Activated CD4-positive, alpha-beta T cell treated with anti-CD3 and anti-CD28 coated beads, Interleukin-2, amount 50 U/mL, for 1 hour (primary cell): ENCODE measurements at regions not wholly inside any gene's neighbourhood (a gene's known extent, or its start where the extent isn't known, plus 50 kb on each side); places are given as distances from the start of the nearest gene placed in this dataset.

Experiments used
- DNase-seq: peaks from one replicate; pipeline ENCODE4 v3.0.0-alpha.2; 2020

DNA sequence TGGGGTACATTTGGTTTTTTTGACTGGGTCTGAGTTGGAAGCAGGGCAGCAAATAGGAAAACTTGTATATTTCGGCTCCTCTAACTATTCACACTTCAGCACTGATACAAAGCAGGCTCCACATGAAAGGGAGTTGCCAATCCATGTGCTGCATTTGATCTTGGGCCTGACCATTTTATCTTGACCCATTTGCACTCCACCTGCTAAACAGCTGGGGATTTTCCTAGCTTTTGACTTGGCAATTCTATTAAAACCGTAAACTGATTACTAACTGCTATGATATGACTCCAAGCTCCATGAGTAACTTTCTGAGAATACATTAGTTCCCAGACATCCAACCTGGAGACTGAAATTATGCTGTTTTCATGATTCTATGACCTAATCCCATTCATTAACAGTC lies 797.1 kb downstream of the BCL11B start:
- DNase-seq, result no peak

DNA sequence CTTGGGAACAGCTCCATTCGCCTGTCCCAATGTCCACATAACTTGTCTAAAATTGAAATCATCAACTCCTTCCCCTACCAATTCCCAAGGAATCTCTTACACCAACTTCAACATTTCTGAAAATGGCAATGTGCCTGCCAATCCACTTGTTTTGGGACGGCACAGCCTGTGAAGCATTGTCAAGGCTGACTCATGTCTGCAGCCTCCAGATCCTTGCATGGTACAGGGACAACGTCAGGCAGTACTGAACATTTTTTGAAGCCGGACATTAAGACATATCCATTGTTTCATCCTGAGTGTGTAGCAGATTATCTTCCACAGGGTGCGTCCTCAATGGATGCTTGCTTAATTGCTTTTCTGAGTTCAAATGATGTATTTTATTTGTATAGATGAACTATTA lies 794.1 kb downstream of the BCL11B start:
- DNase-seq, result no peak

DNA sequence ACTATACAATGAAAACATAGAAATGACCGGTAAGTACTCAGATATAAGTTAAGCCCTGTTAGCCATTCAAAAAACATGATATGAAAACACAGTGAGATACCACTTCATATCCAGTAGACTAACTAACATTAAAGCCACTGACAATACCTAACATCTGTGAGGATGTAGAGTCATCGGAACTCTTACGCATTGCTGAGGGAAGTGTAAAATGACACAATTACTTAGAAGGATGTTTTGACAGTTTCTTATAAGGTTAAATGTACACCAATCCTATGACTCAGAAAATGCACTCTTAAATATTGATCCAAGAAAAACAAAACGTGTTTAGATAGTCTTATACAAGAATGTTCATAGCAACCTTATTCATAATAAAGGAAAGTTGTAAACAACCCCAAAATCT lies 782.9 kb downstream of the BCL11B start:
- DNase-seq, result no peak

DNA sequence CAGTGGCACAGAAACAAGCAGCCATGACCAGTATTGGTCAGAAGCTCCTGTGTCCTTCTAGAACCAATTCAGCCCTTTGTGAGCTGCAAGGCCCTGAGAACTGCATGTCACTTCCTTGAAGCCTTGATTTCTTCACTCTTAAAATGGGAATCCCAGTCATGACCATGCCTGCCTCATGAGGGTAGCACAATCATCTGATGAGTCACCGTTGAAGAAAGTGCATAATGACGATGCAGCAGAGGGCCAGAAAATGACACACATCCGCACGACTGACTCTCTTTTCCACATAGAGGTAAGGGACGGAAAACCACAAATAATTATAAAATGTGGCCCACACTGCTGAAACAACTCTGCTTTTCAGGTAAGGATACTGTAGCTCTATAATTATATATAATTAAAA lies 777.4 kb downstream of the BCL11B start:
- no peak for DNase-seq

DNA sequence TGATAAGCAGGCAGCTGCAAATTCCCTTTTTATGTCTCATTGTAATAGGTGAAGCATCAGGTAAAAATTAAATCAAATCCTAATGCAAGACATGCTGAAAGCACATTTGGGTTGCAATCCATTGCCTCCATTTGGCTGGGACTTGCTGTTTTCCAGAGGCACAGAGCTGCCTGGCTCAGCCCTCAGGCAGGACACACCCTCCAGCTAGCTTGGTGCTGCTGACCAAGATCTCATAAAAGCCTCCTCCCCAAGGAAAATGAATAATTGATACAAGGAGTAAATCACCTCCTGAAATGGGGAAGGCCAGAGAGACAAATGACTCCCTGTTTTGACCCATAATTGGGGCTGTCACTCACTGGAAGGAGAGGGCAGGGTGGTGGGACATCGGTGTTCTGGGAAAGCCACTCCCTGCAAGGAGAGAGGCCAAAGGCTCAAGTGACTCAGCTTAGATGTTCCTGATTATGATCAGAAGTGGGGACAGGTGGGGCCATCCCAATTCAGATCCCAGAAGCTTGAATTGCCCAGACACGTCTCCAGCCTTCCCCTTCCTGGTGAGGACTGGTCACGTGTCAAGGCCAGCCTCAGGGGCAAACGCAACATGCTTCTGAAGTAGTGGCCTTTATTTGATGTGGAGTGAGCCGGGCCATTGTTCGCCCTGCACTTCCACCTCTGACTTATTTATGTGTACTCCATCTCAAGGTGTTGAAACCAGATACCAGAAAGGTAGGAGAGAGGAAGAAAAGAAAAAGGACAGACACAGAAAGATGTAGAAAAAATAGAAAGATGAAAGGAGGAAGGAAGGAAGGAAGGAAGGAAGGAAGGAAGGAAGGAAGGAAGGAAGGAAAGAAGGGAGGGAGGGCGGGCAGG lies 773.7 kb downstream of the BCL11B start:
- no peak for DNase-seq

DNA sequence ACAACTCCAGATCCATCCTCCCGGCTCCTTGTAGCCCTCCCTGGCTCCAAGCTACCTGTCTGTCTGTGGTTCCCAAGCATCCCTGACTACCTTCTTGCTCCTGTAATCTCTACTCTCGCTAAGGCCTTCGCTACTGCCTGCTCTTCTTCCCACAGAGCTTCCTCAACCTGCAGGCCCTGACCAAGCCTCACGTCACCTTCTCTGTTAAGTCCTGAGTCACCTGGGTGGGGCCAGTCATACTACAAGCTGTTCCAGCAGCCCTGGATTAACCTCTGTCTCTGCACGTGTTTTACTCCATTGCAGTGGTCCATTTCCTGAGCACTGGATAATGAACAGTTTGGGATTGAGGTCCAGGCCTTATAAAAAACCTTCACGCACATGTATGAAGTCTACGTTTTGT lies 770.7 kb downstream of the BCL11B start:
- DNase-seq, result no peak

DNA sequence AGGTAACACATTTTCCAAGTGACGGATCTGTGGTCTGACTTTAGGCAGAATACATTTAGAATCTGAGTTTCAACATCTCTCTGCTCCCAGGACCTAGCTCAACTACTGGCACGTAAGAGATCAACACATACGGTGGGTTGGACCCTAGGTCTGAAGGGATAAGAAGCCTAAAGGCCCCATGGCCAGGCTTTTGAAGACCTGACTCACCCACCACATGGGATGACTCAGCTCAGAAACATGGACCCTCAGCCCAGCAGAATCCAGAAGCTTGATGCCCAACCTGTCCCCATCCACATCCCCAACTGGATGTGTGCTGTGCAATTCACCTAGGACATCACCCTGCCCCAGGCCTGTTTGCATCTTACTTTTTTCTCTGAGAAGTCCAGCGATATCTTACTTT lies 770.2 kb downstream of the BCL11B start:
- DNase-seq, result no peak

DNA sequence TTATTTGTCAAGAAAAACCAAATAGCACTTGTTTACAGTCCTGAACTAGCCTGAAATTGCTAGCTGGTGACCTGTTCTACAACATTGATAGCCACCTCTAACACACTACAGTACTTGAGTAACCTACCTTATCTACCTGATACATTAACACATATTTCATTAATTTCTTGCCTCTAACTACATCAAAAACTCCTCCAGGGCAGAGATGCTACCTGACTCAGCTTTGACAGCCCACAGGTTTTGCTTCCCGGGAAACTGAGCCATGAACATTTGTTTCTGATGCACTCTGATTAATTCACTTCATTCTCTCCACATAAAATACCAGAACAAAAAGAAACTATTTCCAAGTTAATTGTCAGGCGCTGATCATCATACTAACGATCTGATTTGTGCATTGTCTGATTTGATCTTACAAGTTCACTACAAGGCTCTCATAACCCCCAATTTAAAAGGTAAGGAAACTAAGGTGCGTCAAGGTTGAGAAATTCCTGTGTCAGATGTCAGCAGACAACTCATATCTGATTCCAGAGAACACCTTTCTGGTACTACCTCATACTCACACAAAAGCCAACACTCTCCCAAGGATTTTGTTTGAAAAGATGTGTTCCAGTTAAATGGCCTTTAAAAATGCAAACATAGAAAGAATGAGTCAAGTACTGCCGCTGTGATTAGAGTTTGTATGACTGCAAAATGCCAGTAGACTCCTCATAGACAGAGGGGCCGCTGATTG lies 768.7 kb downstream of the BCL11B start:
- no peak for DNase-seq

DNA sequence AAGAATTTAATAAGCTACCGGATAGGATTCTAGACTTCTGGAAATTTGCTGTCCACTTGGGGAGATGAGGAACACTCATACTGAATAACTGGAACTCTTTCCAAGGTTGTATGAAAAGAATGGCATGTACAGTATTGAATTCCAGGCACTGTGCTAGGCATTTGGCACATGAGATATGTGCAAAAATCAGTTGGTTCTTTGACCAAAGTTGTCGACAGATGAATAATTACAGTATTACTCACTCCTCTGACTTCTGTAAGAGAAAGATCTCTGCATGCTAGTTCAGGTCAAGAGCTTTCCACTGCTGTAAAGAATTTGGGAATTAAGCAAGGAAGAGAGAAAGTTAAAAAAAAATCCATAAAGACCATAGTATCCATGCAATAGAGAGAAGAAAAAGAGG lies 764.7 kb downstream of the BCL11B start:
- no peak for DNase-seq

DNA sequence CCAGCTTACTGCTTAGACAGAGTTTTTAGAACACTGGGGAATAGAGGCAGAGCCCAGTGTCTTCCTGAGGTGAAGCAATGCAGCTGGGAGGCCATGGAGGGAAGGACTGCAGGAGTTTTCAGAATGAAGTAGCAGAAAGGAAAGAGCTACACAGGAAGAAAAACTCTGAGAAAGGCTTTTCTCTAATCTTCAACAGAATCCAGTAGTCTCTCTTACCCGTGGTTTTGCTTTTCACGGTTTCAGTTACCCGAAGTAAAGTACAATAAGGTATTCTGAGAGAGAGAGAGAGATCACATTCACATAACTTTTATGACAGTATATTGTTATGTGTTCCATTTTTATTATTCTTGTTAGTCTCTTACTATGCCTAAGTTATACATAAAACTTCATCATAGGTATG lies 761.6 kb downstream of the BCL11B start:
- DNase-seq, result no peak

DNA sequence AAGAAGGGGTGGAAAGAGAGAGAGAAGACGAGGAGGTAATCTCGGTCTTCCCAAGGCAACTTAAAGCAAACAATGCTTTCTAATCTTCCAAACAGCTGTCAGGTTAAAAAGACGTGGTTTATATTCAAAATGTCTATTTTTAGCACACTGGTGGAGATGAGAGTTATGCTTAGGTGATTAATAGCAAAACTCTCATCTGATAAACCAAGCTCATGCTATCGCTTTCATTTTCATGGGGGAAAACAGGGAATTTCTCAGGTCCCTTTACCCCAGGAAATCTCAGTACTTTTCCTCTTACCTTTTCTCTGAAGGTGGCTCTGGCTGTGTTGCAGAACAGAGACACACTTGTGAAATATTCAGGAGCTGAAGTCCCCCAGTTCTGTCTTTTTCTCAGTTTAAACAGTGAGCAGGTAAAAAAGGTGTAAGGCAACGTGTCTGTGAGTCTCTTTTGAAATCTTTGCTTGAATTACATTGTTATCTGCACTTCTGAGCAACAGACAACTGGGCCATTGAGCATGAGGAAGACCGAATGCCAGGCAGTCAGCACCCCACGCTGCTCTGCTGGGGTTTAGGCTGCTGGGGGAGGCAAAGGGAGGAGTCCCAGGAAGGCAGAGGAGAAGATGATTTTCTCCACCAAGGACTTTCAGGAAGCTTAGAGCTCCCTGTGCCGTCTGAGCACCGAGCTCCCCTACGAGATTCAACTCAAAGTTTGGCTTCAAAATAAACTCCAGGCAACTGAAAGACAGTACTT lies 759.3 kb downstream of the BCL11B start:
- no peak for DNase-seq

DNA sequence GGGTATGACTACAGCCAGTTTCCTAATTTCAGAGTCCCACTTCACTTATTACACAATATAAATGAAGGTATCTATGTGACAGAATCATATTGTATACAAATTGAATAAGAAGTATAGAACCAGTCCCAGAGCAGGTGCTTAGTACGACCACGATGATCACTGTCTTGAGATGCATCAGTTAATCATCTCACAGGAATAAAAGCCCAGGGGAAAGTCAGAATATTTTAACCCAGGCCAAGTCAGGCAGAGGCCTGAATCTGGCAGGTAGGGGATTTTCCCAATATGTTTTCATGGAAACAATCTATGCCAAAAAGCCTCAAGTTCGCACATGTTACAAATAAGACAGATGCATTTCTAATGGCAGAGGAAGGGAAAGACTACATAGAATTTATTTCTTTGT lies 758.4 kb downstream of the BCL11B start:
- no peak for DNase-seq

DNA sequence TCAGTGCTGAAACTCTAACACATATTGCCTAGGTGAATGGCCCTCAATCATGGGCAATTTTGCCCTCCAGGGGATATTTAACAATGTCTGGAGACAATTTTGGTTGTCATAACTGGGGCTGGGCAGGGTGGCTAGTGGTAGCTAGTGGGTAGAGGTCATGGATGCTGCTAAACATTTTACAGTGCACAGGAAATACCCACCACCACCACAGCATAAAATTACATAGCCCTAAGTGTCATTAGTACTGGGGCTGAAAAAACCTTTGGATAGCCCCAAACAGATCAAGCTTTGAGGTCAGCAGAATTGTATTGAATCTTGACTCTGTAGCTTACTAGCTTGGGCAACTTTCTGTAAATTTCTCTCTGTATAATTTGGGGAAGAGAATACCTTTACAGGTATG lies 758.0 kb downstream of the BCL11B start:
- DNase-seq, result no peak

DNA sequence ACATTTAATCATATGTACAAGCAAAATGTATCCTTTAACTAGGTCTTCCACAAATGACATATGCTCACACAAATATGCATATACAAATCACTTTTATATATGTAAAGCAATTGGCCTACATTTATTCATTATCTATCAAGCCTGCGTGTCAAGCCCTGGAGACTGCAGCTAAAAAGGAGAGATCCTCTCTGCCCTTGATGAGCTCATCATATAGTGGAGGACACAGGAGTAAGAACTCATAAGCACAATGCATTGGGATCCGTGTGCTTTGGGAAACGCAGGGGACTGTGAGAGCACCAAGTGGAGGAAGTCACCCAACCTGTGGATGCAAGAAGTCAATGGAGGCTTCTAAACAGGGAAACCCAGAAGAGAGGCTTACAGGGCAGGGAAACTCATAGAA lies 735.7 kb downstream of the BCL11B start:
- no peak for DNase-seq

DNA sequence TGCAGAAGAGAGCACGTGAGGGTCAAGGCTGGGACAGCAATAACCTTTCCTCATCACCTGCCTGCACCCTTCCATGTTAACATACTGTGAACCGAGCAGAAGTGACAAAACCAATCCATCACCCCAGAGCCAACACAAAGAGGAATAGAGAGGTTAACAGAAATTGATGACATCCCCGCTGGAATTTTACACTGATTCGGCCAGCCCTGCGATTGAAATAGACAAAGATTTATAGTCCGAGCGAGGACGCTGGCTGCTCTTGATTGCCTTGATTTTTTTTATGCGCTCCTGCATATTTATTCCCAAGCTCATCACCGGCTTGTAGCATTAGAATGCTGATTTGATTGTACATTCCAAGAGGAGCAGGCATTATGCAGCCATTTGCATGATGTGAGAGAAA lies 729.7 kb downstream of the BCL11B start:
- DNase-seq, result no peak

DNA sequence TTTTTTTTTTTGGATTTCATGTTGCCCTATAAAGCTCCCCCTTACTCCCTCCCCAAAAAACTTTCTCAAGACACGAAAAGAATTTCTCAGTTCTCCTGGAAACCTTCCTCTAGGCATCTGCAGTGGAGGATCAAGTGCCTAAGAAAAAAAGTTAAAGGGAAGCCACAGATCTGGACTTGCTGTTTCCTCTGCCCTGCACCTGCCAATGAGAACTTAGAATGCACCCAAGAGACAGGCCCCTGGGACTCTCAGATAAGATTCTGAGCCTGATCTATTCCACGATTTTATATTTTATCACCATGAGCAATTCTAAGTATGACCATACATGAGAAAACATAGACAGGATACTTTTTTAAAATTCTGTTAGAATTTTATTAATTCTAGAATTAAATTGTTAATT lies 728.9 kb downstream of the BCL11B start:
- no peak for DNase-seq

DNA sequence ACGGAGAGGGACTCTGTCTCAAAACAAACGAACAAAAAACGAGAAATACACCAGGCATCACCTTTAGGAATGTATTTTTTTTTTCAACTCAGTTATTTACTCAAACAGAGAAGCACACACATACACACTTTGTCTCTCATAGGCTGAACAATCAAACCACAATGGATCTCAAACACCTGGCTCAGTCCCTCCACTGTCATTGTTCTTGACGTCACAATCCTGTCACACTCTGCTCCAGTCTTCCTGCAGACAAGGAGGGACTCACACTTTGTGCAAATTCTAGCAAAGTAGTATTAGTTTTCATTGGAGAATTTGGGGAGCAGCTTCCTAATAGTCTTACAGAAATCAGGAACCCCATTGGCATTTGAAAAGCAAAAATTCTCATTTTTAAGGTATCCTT lies 727.8 kb downstream of the BCL11B start:
- DNase-seq, result no peak

DNA sequence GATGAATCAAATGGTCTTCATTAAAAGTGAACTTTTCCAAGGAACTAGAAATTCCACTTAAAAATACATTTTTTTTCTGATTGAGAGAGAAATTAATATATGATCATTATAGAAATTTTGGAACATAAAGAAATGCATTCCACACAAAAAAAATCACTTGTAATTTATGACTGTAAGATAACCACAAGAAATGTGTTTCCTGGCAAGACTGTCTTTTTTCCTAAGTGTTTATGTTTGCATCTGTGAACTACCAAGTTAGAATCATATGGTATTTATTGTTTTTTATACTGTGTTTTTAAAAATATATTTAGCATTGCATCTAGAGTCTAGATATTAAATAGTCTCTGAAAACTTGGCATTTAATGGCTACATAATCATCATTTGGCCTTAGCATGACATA lies 726.8 kb downstream of the BCL11B start:
- no peak for DNase-seq

DNA sequence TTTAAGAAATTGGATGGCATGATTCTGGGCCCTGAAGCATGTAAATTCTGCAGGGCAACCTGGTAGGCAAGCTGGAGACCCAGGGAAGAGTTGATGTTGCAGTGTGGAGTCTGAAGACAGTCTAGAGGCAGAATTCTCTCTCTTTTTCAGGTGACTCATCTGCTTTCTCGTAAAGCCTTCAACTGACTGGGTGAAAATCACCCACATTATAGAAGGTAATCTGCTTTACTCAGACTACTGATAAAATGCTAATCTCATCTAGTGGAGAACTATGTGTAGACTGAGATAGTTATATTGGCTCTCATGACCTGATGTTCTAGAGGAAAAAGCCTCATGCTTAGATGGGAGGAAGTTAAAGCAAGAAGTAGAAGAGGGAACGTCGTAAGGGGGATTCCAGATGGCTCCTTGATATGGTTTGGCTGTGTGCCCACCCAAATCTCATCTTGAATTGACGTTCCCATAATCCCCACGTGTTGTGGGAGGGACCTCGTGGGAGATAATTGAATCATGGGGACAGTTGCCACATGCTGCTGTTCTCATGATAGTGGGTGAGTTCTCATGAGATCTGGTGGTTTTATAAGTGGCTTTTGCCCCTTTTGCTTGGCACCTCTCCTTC lies 723.8 kb downstream of the BCL11B start:
- DNase-seq, result peak; percentile 1

DNA sequence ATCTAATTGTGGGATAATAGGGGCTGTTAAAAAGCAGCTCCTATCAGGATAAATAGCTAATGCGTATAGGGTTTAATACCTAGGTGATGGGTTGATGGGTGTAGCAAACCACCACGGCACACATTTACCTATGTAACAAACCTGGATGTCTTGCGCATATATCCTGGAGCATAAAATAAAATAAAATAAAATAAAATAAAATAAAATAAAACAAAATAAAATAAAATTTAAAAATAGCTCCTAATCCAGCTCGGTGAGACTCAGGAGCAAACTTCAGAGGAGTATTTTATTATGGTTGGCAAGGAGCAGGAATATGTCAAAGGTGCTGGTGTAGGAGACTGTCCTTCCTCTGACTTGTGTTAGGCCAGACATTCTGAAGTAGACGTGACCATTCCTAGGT lies 721.0 kb downstream of the BCL11B start:
- no peak for DNase-seq

DNA sequence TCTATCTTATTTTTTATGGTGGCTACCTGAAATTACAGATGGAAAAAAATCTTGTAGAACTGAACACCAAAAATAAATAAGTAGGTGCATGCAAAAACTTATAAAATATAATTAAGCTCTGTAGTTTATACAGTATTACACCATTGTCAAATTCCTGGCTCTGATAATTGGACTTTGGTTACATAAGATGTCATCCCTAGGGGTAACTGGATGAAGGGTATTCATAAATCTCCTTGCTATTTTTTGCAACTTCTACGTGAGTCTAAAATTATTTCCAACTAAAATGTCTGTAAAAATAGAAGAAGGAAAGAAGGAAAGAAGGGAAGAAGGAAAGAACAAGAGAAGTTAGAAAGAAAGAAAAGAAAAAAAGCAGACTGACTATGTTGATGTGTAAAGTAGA lies 716.6 kb downstream of the BCL11B start:
- no peak for DNase-seq

DNA sequence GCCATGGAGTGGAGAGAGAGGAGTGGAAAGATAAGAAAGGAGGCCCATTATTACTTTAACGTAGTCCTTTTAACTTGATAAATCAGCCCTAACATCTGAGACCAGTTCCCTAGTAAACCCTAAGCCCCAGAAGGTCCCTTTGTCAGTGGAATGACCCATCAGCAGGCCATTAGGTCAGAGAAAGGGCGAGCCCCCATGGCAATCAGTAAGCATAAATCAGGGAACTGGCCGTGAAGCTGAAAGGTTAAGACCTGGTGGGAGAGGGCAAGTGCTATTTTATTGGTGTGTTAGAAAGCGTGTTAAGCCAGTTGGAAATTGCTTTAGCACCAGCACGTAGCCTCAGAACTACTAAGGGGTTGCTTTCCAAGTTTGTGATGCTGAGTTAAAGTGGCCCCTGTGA lies 708.0 kb downstream of the BCL11B start:
- DNase-seq, result no peak

DNA sequence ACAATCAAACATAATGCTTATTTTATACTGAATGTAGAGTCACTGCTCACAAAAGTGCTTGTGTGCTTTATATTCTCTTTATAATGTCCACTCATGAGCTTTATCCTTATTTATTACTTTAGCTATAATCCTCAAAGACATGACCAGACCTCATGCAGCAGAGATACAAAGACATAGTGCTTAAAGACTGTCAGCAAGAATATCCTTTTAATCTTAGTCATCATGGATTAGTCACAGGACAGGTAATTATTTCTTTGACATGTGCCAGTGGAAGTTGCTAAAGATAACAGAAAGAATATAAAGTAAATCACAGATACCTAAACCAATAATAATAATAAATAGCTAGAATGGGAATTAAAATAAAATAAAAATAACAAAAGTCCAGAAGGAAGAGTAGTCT lies 707.5 kb downstream of the BCL11B start:
- DNase-seq, result no peak
